SHP77 (cell line): ENCODE measurements at regions not wholly inside any gene's neighbourhood (a gene's known extent, or its start where the extent isn't known, plus 50 kb on each side); places are given as distances from the start of the nearest gene placed in this dataset.

ENCODE experiments used
- DNase-seq, 2 experiments: peaks; one replicate each; lab custom pipeline; 2025; lab: John Stamatoyannopoulos, UW

GRCh38 chr5:34505731-34506130 lies 150.4 kb upstream of the RAI14 start:
- no peak for DNase-seq

GRCh38 chr5:34507933-34508332 lies 148.2 kb upstream of the RAI14 start:
- DNase-seq, result no peak

GRCh38 chr5:34509392-34509791 lies 146.7 kb upstream of the RAI14 start:
- no peak for DNase-seq

GRCh38 chr5:34510002-34510401 lies 146.1 kb upstream of the RAI14 start:
- DNase-seq, result no peak

GRCh38 chr5:34511063-34511462 lies 145.1 kb upstream of the RAI14 start:
- DNase-seq, result no peak

DNA sequence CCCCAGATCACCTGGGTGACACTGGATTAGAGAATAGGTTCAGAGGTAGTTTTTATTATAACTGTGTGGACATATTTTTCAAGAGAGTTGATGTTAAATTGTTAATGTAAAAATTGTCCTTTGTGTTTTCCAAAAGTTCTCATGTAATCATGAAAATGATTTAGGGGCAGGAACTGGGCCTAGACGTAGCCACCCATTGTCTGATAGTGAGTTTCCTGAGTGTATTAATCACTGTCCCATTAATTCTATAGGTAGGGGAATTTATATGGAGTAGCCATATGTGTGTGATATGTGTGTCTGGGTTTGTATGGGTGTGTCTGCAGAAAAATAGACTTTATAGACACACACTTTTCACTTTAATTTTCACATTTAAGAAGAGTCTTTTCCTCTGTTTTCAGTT lies 144.6 kb upstream of the RAI14 start:
- DNase-seq, result no peak

- no peak for DNase-seq
Observed at GRCh38 chr5:34511915-34512314, 144.2 kb upstream of the RAI14 start.

GRCh38 chr5:34516166-34516565 lies 140.0 kb upstream of the RAI14 start:
- DNase-seq, result no peak

DNA sequence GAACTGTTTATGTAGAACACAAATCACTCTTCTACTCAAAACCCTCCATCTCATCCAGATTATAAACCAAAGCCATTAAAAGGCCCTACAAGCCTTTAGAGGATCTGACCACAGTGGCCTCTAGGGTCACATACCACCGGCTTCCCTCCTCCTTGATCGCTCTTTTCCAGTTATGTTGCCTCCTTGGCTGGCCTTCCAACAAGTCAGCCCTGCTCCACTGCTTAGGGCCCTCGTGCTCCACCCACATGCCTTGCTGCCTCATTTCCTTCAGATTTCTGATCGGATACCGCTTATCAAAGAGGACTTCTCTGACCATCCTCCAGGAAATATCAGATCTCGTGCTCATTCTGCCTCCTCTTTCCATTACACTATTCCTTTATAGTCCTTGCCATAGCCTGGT lies 139.4 kb upstream of the RAI14 start:
- DNase-seq, result no peak

DNA sequence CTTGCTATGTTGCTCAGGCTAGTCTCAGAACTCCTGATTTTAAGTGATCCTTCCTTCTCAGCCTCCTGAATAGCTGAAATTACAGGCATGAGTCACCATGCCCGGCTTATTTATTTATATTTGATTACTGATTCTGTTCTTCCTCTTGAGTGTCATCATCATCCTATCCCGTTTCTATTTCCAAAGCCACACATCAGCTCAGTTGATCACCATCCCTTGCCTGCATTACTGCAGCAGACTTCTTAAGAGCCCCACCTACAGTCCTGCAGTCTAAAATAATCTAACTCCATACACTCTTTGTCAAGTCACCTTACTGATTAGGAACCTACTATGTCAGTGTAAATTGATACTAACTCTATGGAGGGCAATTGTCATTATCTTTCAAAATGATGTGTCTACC lies 138.9 kb upstream of the RAI14 start:
- no peak for DNase-seq

- DNase-seq, result no peak
Observed at GRCh38 chr5:34519489-34520220, 136.5 kb upstream of the RAI14 start.

- DNase-seq, result no peak
Observed at GRCh38 chr5:34521628-34522290, 134.4 kb upstream of the RAI14 start.

DNA sequence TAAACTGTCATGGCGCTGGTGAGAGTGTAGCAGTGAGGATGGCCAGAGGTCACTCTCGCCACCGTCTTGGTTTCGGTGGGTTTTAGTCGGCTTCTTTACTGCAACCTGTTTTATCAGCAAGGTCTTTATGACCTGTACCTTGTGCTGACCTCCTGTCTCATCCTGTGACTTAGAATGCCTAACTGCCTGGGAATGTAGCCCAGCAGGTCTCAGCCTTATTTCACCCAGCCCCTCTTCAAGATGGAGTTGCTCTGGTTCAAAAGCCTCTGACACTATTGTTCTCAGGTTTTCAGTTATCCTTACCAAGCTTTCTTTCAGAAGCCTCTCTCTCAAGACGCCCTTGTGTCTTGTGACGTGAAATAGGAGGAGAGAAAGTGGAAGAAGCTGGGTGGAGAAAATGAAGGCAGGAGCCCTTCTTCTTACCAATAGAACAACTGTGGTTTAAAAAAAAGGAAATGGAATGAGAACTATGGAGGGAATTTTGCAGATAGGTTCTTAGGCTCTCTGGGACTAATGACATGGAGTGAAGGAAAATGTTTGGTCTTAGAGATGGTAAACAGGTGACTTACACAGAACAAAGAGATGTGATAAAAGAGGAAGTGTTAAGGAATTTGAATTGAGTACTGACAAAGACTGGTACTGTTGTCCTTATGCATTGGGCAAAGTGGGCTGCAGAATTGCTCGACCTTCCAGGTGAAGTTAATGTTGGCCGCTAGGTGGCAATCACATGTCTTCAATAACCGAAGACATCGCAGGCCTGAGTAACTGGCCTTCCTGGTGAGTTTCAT lies 133.3 kb upstream of the RAI14 start:
- peak; percentile 76 to 83 for DNase-seq

DNA sequence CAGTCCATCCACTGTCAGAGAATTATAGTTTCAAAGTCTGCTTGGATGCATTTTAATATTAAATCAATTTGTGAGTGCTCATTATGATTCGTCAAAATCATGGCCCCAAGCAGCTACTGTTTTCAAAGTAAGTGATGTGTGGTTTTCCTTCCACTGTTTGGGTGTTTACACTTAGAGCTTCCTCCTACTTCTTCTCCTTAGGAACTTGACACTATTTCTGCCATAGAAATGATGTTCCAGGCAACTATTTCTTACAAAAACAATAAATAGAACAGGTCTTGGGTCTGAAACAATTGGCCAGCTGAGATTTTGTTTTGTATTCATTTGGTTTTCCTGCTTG lies 132.8 kb upstream of the RAI14 start:
- DNase-seq, result no peak

- DNase-seq, result no peak
Observed at GRCh38 chr5:34524123-34524522, 132.0 kb upstream of the RAI14 start.

GRCh38 chr5:34525761-34526160 lies 130.4 kb upstream of the RAI14 start:
- no peak for DNase-seq

DNA sequence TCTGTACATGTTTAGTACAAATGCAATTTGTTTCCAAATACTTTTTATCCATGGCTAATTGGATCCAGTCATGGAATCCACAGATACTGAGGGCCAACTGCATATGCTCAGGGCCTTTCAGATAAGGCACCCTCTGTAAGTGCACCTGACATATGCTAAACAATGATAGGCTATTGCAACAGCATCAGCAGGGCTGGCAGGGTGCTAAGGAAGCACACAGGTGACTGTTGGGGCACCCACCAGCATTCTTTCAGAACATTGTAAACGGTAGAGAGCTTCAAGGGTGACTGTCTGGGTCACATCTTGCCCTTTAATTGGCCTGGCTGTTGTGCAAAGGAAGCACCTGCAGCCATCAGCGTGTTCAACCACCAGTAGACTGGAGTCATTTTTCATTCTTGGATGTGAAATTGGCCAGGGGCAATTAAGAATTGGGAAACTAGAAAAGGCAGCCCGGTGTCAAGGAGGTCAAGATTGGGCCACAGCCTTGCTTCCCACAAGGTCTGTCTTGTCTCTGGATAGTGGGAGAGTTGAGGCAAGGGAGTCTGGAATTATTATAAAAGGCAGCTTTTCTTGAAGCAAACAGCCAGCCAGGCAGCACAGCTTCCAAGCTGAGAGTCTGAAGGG lies 129.3 kb upstream of the RAI14 start:
- DNase-seq, result no peak

GRCh38 chr5:34529581-34530331 lies 126.4 kb upstream of the RAI14 start:
- no peak for DNase-seq

- no peak for DNase-seq
Observed at GRCh38 chr5:34530637-34531036, 125.5 kb upstream of the RAI14 start.

GRCh38 chr5:34531751-34532360 lies 124.3 kb upstream of the RAI14 start:
- DNase-seq, result no peak
